Body of pancreas (tissue), 4 donors: ENCODE measurements at regions not wholly inside any gene's neighbourhood (a gene's known extent, or its start where the extent isn't known, plus 50 kb on each side); places are given as distances from the start of the nearest gene placed in this dataset.

Experiments
- ATAC-seq: fragments of 150-250 bp; one replicate; pipeline ENCODE4 v1.9.1; 2016
- DNase-seq, 4 donors: peaks; one replicate each; pipeline ENCODE4 v3.0.0-alpha.2; 2019
- H3K27ac ChIP-seq, 4 donors: fragments of 200-600 bp; sonication (generic); 1 replicate in 3 of 4; 2 replicates in 1 of 4; pipeline versions ENCODE4 v1.5.1 to v1.6.1; 2016 to 2019; ENCODE audit warnings: mild to moderate bottlenecking in 1 of 4, mixed read lengths in 1 of 4, moderate library complexity in 1 of 4
- H3K27me3 ChIP-seq, 2 donors: fragments of 200-600 bp; sonication (generic); one replicate each; pipeline ENCODE4 v1.6.0; 2016; ENCODE audit warnings: mild to moderate bottlenecking in 1 of 2
- H3K36me3 ChIP-seq, 2 donors: fragments of 200-600 bp; sonication (generic); replicated peaks in 1 of 2; 2 replicates each; pipeline ENCODE4 v1.5.1; 2016; ENCODE audit warnings: low read depth in 2 of 2; ENCODE audit not compliant: insufficient read depth in 1 of 2
- H3K4me1 ChIP-seq: fragments of 200-600 bp; sonication (generic); one replicate; pipeline ENCODE4 v1.6.0; 2016
- H3K4me3 ChIP-seq, 2 donors: fragments of 200-600 bp; sonication (generic); 1 replicate in 1 of 2; 2 replicates in 1 of 2; pipeline ENCODE4 v1.5.1; 2016 to 2019
- H3K9me3 ChIP-seq, 3 donors: fragments of 200-600 bp; sonication (generic); 1 replicate in 2 of 3; 2 replicates in 1 of 3; pipeline ENCODE4 v1.5.1; 2016
- POLR2A ChIP-seq, 3 donors: fragments of 450-650 bp; IDR thresholded peaks; one replicate each; pipeline ENCODE4 v1.6.1; 2016; ENCODE audit warnings: antibody characterized with exemption in 3 of 3, mild to moderate bottlenecking in 2 of 3
- WGBS, 2 donors: methylation state at CpG; one replicate each; pipeline ENCODE4 v1.1.5; 2017; 5-methylcytosine and 5-hydroxymethylcytosine counted together
- intact Hi-C: fragments of 100-400 bp; cut with DNase I; formaldehyde crosslinking; loops from one replicate; pipeline ENCODE4 v1.15.1; 2023
- TF ChIP-seq, protein P1 (sequence below), 7 experiments: fragments of 450-650 bp in 4 of 7; fragments of 200-600 bp in 3 of 7; sonication (generic) in 3 of 7; IDR thresholded peaks; one replicate each; pipeline ENCODE4 v1.5.1; 2016 to 2019; ENCODE audit warnings: antibody characterized with exemption in 7 of 7

DNA sequence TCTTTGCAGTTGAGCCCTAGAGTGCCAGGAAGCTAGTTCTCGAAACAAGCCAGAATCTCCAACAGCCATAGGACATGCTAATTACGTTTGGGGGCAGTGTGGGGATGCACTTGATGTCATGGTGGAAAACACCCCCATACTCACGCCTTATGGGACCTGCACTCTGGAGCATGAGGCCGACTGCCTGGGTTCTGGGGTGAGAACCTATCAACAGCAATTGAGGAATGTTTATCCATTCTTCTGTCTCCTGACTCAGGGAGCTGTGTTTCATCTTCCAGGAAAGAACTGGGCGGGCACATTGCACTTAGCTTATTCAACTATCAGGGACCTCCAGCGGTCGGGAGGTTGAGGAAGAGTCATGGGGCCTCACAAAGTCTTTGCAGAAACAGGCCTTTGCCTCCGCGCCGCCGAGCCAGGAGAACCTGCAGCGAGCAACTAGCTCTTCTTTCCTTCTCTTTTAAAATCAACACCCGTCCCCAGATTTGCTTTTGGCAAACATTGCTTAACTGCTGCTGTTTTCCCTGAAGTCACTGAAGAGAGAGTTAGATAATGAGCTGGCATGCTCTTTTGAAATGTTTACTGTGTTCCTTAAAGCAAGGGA lies 226.1 kb upstream of the DIO3 start:
- intact Hi-C loops, result no loop called here
- H3K4me3 ChIP-seq, result no peak overlapping the region
- no peaks in the 10 kb centered on the region for H3K36me3 ChIP-seq
- TF ChIP-seq, protein P1, sequence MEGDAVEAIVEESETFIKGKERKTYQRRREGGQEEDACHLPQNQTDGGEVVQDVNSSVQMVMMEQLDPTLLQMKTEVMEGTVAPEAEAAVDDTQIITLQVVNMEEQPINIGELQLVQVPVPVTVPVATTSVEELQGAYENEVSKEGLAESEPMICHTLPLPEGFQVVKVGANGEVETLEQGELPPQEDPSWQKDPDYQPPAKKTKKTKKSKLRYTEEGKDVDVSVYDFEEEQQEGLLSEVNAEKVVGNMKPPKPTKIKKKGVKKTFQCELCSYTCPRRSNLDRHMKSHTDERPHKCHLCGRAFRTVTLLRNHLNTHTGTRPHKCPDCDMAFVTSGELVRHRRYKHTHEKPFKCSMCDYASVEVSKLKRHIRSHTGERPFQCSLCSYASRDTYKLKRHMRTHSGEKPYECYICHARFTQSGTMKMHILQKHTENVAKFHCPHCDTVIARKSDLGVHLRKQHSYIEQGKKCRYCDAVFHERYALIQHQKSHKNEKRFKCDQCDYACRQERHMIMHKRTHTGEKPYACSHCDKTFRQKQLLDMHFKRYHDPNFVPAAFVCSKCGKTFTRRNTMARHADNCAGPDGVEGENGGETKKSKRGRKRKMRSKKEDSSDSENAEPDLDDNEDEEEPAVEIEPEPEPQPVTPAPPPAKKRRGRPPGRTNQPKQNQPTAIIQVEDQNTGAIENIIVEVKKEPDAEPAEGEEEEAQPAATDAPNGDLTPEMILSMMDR (IDR thresholded peaks at IDR 0.05), result no peak
- no peak for TF ChIP-seq POLR2A (IDR thresholded peaks at IDR 0.05)
- 33 to 37% methylated on average over 13 of the region's 13 CpGs for WGBS, 2 donors
- DNase-seq (peak in 2 of 4 donors; percentile 17 to 40), ATAC-seq (no peak)
- no peak overlapping the region for H3K27ac ChIP-seq
- H3K27me3 ChIP-seq, result no peaks in the 10 kb centered on the region
- H3K4me1 ChIP-seq, result peaks cover 17% of the 10 kb centered on the region
- no peaks in the 10 kb centered on the region for H3K9me3 ChIP-seq

DNA sequence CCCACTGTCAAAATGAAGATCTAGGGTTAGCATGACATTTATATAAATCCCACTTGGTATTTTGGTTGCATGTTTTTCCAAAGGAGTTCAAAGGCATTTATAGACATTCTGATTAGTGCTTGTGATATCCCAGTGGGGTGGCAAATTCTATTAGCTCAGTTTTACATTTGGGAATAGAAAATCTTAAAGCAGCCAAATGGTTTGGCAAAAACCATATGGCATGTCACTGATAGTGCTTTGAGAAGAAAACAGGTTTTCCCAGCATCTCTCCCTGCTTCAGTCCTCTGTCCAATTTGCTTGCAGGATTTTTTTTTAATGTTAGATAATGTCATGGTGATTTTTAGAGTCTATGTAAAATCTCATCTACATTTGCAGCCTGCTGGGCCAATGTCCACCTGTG lies 225.1 kb upstream of the DIO3 start:
- Histone ChIP-seq H3K27me3 (no peaks in the 10 kb centered on the region), H3K4me1 (peaks cover 17% of the 10 kb centered on the region), H3K36me3 (no peaks in the 10 kb centered on the region), H3K4me3 (no peak overlapping the region), H3K27ac (no peak overlapping the region), H3K9me3 (no peaks in the 10 kb centered on the region)
- ATAC-seq (no peak), DNase-seq (no peak)
- TF ChIP-seq POLR2A (IDR thresholded peaks at IDR 0.05), result no peak
- TF ChIP-seq, protein P1 (IDR thresholded peaks at IDR 0.05), result no peak
- intact Hi-C loops, result no loop called here

DNA sequence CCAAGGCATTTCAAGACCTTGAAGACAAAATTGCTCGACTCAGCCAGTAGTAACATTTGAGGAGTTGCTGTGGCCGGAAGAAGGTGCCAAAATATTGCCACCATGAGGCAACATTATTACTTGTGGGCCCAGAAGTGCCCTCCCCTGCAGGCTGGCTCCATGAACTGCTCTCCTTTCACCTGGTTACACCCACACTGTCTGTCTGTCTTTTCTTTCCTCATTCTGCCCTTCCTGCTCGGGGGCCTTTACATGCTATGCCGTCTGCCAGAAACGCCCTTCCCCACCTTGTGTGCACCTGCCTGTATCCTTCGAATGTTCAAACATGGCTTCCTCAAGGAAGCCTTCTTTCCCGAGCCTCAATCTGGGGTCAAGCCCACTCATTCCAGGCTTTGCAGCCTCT lies 224.2 kb upstream of the DIO3 start:
- no peak overlapping the region for H3K4me3 ChIP-seq
- WGBS, 2 donors, result 76 to 82% methylated on average over 7 of the region's 7 CpGs
- intact Hi-C loops, result no loop called here
- H3K27me3 ChIP-seq, result no peaks in the 10 kb centered on the region
- no peak for TF ChIP-seq POLR2A (IDR thresholded peaks at IDR 0.05)
- TF ChIP-seq, protein P1 (IDR thresholded peaks at IDR 0.05), result no peak
- H3K27ac ChIP-seq, result no peak overlapping the region
- H3K9me3 ChIP-seq, result no peaks in the 10 kb centered on the region
- no peak for DNase-seq
- ATAC-seq, result no peak
- peaks cover 17% of the 10 kb centered on the region for H3K4me1 ChIP-seq
- no peaks in the 10 kb centered on the region for H3K36me3 ChIP-seq

DNA sequence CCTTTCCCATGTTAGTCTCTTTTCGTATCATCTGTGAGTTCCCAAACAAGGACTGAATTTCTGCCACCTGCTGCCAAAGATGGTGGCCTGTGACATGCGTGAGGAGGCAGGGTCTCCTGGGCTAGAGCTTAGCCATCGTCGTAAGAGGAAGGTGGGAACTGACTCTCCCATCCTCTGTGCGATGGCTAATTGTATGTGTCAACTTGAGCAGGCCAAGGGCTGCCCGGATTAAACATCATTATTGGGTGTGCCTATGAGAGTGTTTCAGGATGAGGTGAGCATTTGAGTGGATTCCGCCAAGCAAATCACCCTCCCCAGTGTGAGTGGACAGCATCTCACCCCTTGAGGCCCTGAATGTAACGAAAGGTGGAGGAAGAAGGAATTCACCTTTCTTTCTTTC lies 220.7 kb upstream of the DIO3 start:
- peaks cover 4% of the 10 kb centered on the region for H3K4me1 ChIP-seq
- no peaks in the 10 kb centered on the region for H3K36me3 ChIP-seq
- intact Hi-C loops, result no loop called here
- no peaks in the 10 kb centered on the region for H3K27me3 ChIP-seq
- H3K27ac ChIP-seq, result no peak overlapping the region
- H3K4me3 ChIP-seq, result no peak overlapping the region
- 85 to 92% methylated on average over 8 of the region's 8 CpGs for WGBS, 2 donors
- H3K9me3 ChIP-seq, result no peaks in the 10 kb centered on the region
- no peak for DNase-seq
- TF ChIP-seq POLR2A (IDR thresholded peaks at IDR 0.05), result no peak
- TF ChIP-seq, protein P1 (IDR thresholded peaks at IDR 0.05), result no peak
- no peak for ATAC-seq
